Sigmoid colon (tissue), 4 donors: ENCODE measurements at regions not wholly inside any gene's neighbourhood (a gene's known extent, or its start where the extent isn't known, plus 50 kb on each side); places are given as distances from the start of the nearest gene placed in this dataset.

Source experiments
- POLR2AphosphoS5 ChIP-seq, 4 donors: sonication (generic); formaldehyde crosslinking; IDR thresholded peaks; one replicate each; pipeline ENCODE4 v1.6.1; 2017; ENCODE audit warnings: antibody characterized with exemption in 4 of 4
- TF ChIP-seq, protein P1 (sequence below), 4 experiments: fragments of 450-650 bp in 3 of 4; fragments of 200-600 bp in 1 of 4; IDR thresholded peaks; one replicate each; pipeline ENCODE4 v1.5.1; 2016 to 2019; ENCODE audit warnings: antibody characterized with exemption in 4 of 4, mild to moderate bottlenecking in 3 of 4, moderate library complexity in 2 of 4

DNA sequence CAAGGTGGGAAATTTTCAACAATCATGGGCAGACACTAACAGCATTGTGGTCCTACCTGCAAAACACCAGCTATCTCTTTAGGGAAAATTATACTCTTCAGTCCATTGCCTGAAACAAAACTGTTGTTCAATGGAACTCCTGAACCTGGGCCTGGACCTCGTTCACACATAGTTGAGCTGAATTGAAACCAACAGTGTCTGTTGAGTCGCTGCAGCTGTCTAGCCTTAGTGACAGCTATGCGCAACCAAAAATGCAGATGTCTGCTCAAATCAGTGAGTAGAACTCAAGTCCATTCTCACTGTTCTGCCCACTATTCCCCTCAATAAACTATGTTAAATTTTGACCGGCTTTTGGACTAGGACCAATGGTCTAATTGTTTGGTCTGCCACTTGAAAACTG lies 286.2 kb downstream of the TFAP2A start:
- no peak for TF ChIP-seq POLR2AphosphoS5 (IDR thresholded peaks at IDR 0.05)
- TF ChIP-seq, protein P1, sequence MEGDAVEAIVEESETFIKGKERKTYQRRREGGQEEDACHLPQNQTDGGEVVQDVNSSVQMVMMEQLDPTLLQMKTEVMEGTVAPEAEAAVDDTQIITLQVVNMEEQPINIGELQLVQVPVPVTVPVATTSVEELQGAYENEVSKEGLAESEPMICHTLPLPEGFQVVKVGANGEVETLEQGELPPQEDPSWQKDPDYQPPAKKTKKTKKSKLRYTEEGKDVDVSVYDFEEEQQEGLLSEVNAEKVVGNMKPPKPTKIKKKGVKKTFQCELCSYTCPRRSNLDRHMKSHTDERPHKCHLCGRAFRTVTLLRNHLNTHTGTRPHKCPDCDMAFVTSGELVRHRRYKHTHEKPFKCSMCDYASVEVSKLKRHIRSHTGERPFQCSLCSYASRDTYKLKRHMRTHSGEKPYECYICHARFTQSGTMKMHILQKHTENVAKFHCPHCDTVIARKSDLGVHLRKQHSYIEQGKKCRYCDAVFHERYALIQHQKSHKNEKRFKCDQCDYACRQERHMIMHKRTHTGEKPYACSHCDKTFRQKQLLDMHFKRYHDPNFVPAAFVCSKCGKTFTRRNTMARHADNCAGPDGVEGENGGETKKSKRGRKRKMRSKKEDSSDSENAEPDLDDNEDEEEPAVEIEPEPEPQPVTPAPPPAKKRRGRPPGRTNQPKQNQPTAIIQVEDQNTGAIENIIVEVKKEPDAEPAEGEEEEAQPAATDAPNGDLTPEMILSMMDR (IDR thresholded peaks at IDR 0.05) = no peak
